Left ventricle myocardium inferior (tissue), 1 donor: ENCODE measurements at regions not wholly inside any gene's neighbourhood (a gene's known extent, or its start where the extent isn't known, plus 50 kb on each side); places are given as distances from the start of the nearest gene placed in this dataset.

Experiments
- DNase-seq: peaks from one replicate; pipeline ENCODE4 v3.0.0-alpha.2; 2020
- H3K27ac ChIP-seq: fragments of 200-600 bp; replicated peaks from 2 replicates; pipeline ENCODE4 v1.8.0; 2021
- H3K27me3 ChIP-seq: fragments of 200-600 bp; 2 replicates; pipeline ENCODE4 v1.8.0; 2021; ENCODE audit warnings: low read depth
- H3K36me3 ChIP-seq: fragments of 200-600 bp; 2 replicates; pipeline ENCODE4 v1.8.0; 2021
- H3K4me1 ChIP-seq: fragments of 200-600 bp; 2 replicates; pipeline ENCODE4 v1.8.0; 2021
- H3K4me3 ChIP-seq: fragments of 200-600 bp; 2 replicates; pipeline ENCODE4 v1.8.0; 2021; ENCODE audit warnings: mild to moderate bottlenecking, moderate library complexity
- H3K9me3 ChIP-seq: fragments of 200-600 bp; replicated peaks from 2 replicates; pipeline ENCODE4 v1.8.0; 2021
- intact Hi-C: fragments of 100-400 bp; cut with micrococcal nuclease; formaldehyde crosslinking; loops from one replicate; pipeline ENCODE4 v1.11.0; 2022
- TF ChIP-seq, protein P1 (sequence below): fragments of 200-600 bp; IDR thresholded peaks from 2 replicates; pipeline ENCODE4 v1.8.0; 2021; ENCODE audit warnings: antibody characterized with exemption, mild to moderate bottlenecking, borderline replicate concordance
- donor health status: DM: no; HTN: yes; CAD: no; lungs with severe emphysema.

DNA sequence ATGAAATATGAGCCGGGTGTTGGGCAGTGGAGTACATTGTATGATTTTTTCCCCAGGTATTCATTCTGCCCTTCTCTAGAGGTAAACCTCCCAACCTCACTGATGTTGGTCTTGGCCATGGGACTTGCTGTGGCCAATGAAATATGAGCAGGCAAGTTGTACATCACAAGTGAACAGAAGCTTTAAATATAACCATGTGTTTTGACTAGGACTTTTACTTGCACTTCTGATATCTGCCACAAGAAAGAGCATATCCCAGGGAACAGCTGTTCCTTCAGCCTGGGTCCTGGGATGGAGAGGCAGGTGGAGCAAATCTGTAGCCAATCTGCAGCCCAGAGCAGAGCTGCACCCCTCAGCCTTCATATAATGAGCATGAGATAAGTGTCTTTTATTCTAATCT is 109.8 kb upstream of the PALS2 start:
- H3K9me3 ChIP-seq = no peaks in the 10 kb centered on the region
- TF ChIP-seq, protein P1, sequence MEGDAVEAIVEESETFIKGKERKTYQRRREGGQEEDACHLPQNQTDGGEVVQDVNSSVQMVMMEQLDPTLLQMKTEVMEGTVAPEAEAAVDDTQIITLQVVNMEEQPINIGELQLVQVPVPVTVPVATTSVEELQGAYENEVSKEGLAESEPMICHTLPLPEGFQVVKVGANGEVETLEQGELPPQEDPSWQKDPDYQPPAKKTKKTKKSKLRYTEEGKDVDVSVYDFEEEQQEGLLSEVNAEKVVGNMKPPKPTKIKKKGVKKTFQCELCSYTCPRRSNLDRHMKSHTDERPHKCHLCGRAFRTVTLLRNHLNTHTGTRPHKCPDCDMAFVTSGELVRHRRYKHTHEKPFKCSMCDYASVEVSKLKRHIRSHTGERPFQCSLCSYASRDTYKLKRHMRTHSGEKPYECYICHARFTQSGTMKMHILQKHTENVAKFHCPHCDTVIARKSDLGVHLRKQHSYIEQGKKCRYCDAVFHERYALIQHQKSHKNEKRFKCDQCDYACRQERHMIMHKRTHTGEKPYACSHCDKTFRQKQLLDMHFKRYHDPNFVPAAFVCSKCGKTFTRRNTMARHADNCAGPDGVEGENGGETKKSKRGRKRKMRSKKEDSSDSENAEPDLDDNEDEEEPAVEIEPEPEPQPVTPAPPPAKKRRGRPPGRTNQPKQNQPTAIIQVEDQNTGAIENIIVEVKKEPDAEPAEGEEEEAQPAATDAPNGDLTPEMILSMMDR = no peak
- no peak overlapping the region for H3K27ac ChIP-seq
- intact Hi-C loops = no loop called here
- no peaks in the 10 kb centered on the region for H3K4me1 ChIP-seq
- no peaks in the 10 kb centered on the region for H3K27me3 ChIP-seq
- DNase-seq = no peak
- no peaks in the 10 kb centered on the region for H3K36me3 ChIP-seq
- H3K4me3 ChIP-seq = no peak overlapping the region

DNA sequence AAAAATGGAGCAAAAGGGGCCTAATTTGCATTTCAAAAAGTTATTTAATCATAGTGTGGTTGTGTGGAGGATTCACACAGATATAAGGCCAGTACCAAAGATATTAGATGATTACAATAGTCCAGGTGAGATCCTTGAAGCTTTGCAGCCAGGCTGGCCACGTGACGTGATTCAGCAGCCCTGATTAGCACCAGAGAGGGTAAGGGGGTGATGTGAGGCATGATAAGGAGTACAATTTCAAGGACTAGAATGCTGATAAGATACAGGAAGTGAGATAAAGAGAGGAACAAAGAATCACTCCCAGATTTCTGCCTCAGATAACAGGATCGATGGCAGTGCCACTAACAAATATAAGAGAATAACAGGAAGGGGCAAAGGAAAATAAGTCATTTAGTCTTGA is 108.4 kb upstream of the PALS2 start:
- no peak for DNase-seq
- Histone ChIP-seq H3K36me3 (no peaks in the 10 kb centered on the region), H3K4me1 (no peaks in the 10 kb centered on the region), H3K27ac (no peak overlapping the region), H3K27me3 (no peaks in the 10 kb centered on the region), H3K4me3 (no peak overlapping the region), H3K9me3 (peaks cover 9% of the 10 kb centered on the region)
- intact Hi-C loops = no loop called here
- TF ChIP-seq, protein P1 = no peak

DNA sequence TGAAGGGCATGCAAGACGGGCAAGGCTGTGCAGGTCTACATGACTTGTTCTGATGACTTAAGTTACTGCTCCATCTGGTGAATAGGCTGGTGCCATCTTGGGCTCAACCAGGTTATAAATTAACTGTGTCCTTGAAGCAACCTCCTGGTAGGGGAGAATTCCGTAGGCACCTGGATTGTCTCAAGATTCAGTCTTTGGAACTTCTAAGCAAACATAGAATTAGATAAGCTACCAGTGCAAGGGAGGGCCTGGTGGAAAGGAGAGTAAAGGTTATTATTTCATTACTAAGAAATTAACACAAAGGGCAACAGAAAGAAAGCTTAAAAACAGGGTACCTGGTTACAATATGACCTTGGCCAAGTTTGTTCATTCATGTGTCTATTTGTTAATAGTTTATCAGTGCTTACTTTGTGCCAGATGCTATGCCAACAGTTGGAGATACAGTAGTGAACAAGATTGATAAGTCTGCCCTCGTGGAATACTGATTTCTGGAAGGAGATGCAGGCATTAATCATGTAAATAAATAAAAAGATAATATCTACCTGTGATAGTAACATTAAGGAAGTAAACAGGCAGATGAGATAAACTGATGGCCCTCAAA is 107.0 kb upstream of the PALS2 start:
- no peak overlapping the region for H3K4me3 ChIP-seq
- DNase-seq = no peak
- no peaks in the 10 kb centered on the region for H3K4me1 ChIP-seq
- peaks cover 9% of the 10 kb centered on the region for H3K9me3 ChIP-seq
- no peak overlapping the region for H3K27ac ChIP-seq
- intact Hi-C loops = no loop called here
- TF ChIP-seq, protein P1 = no peak
- H3K27me3 ChIP-seq = no peaks in the 10 kb centered on the region
- no peaks in the 10 kb centered on the region for H3K36me3 ChIP-seq

DNA sequence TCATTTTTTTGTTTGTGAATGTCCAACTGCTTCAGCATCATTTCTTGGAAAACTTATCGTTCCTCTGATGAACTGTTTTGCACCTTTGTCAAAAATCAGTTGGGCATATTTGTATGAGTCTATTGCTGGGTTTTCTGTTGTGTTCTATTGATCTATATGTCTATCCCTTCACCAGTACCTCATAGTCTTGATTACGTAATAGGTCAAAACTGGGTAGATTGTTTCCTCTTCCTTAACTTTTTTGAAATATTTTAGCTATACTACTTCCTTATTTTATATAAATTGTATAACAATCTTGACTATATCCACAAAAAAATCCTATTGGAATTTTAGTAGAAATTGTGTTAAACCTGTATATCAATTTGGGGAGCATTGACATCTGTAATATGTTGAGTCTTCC is 104.1 kb upstream of the PALS2 start:
- H3K27me3 ChIP-seq = peaks cover 10% of the 10 kb centered on the region
- TF ChIP-seq, protein P1 = no peak
- no peaks in the 10 kb centered on the region for H3K4me1 ChIP-seq
- peaks cover 9% of the 10 kb centered on the region for H3K9me3 ChIP-seq
- intact Hi-C loops = no loop called here
- DNase-seq = no peak
- H3K36me3 ChIP-seq = no peaks in the 10 kb centered on the region
- H3K27ac ChIP-seq = no peak overlapping the region
- H3K4me3 ChIP-seq = no peak overlapping the region

- intact Hi-C loops = no loop called here
- TF ChIP-seq, protein P1 = no peak
- peaks cover 9% of the 10 kb centered on the region for H3K9me3 ChIP-seq
- no peaks in the 10 kb centered on the region for H3K4me1 ChIP-seq
- DNase-seq = no peak
- H3K27ac ChIP-seq = no peak overlapping the region
- H3K36me3 ChIP-seq = no peaks in the 10 kb centered on the region
- no peak overlapping the region for H3K4me3 ChIP-seq
- H3K27me3 ChIP-seq = peaks cover 10% of the 10 kb centered on the region
Observed at GRCh38 chr7:24472093-24472492, 101.2 kb upstream of the PALS2 start.
